Smooth muscle cell (in vitro differentiated cells): ENCODE measurements at regions not wholly inside any gene's neighbourhood (a gene's known extent, or its start where the extent isn't known, plus 50 kb on each side); places are given as distances from the start of the nearest gene placed in this dataset.

Source experiments
- DNase-seq: peaks from one replicate; lab custom pipeline; 2025; ENCODE audit not compliant: unreplicated experiment; lab: John Stamatoyannopoulos, UW
- H2AFZ ChIP-seq: fragments of 200-600 bp; sonication (generic); 2 replicates; pipeline ENCODE4 v1.6.0; 2016; ENCODE audit warnings: antibody characterized with exemption, low read depth, mild to moderate bottlenecking
- H3F3A ChIP-seq: fragments of 200-600 bp; sonication (generic); 2 replicates; pipeline ENCODE4 v1.6.0; 2017; ENCODE audit warnings: antibody characterized with exemption, low read depth
- H3K27ac ChIP-seq: fragments of 200-600 bp; sonication (generic); 2 replicates; pipeline ENCODE4 v1.5.1; 2016; ENCODE audit warnings: low read depth, mild to moderate bottlenecking
- H3K27me3 ChIP-seq: fragments of 200-600 bp; sonication (generic); 2 replicates; pipeline ENCODE4 v1.6.1; 2016; ENCODE audit warnings: low read depth, mild to moderate bottlenecking
- H3K36me3 ChIP-seq: fragments of 200-600 bp; sonication (generic); 2 replicates; pipeline ENCODE4 v1.5.1; 2016; ENCODE audit warnings: low read depth
- H3K4me1 ChIP-seq: fragments of 200-600 bp; sonication (generic); 2 replicates; pipeline ENCODE4 v1.5.1; 2016; ENCODE audit warnings: low read depth
- H3K4me2 ChIP-seq: fragments of 200-600 bp; sonication (generic); 2 replicates; pipeline ENCODE4 v1.6.0; 2016; ENCODE audit warnings: mild to moderate bottlenecking
- H3K4me3 ChIP-seq: fragments of 200-600 bp; sonication (generic); 2 replicates; pipeline ENCODE4 v1.5.1; 2016; ENCODE audit warnings: mild to moderate bottlenecking
- H3K79me2 ChIP-seq: fragments of 200-600 bp; sonication (generic); 2 replicates; pipeline ENCODE4 v1.6.0; 2016; ENCODE audit warnings: low read depth, mild to moderate bottlenecking
- H3K9ac ChIP-seq: fragments of 200-600 bp; sonication (generic); 2 replicates; pipeline ENCODE4 v1.6.0; 2016; ENCODE audit warnings: low read depth
- H3K9me3 ChIP-seq: fragments of 200-600 bp; sonication (generic); replicated peaks from 2 replicates; pipeline ENCODE4 v1.5.1; 2016; ENCODE audit warnings: low read depth
- H4K20me1 ChIP-seq: fragments of 200-600 bp; sonication (generic); 2 replicates; pipeline ENCODE4 v1.6.0; 2016; ENCODE audit warnings: low read depth
- CTCF ChIP-seq: fragments of 200-600 bp; sonication (generic); IDR thresholded peaks from 2 replicates; pipeline ENCODE4 v1.5.1; 2017; ENCODE audit warnings: borderline replicate concordance, mild to moderate bottlenecking, antibody characterized with exemption; ENCODE audit not compliant: insufficient read depth, poor library complexity, severe bottlenecking
- WGBS: methylation state at CpG from one replicate; pipeline ENCODE4 v1.1.7; 2016; ENCODE audit warnings: low lambda C conversion rate; 5-methylcytosine and 5-hydroxymethylcytosine counted together

GRCh38 chrX:7638078-7638710, 204.8 kb upstream of the VCX start:
- 79% methylated on average over 7 of the region's 7 CpGs for WGBS
- no peaks in the 10 kb centered on the region for H3K36me3 ChIP-seq
- H3K4me1 ChIP-seq, result no peaks in the 10 kb centered on the region
- no peak overlapping the region for H2AFZ ChIP-seq
- H3K27ac ChIP-seq, result no peak overlapping the region
- H3K79me2 ChIP-seq, result no peaks in the 10 kb centered on the region
- H3K4me2 ChIP-seq, result no peak overlapping the region
- no peak for DNase-seq
- H4K20me1 ChIP-seq, result no peaks in the 10 kb centered on the region
- no peaks in the 10 kb centered on the region for H3K9me3 ChIP-seq
- TF ChIP-seq CTCF, result no peak
- H3K27me3 ChIP-seq, result no peaks in the 10 kb centered on the region
- no peak overlapping the region for H3K4me3 ChIP-seq
- no peaks in the 10 kb centered on the region for H3F3A ChIP-seq
- H3K9ac ChIP-seq, result no peak overlapping the region

GRCh38 chrX:7637066-7637465, 205.9 kb upstream of the VCX start:
- DNase-seq, result no peak
- 76% methylated on average over 3 of the region's 3 CpGs for WGBS

DNA sequence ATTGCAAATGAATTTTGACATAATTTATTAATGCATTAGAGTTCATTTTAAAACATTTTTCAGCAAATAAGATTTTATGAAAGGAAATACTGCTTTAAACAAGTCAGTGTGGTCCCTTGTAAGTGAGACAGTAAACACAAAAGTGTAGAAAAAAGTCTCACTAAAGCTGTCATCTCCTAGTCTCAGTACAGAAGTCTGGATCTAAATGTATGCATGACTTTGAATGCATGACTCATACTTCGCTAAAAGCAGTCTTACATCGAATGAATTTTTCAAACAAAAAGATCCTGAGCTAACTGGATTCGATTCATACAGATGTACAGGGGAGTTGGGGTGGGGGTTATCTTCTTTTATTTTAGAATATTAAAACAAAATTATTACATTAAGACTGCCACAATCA, 207.4 kb upstream of the VCX start:
- H3K9ac ChIP-seq, result no peak overlapping the region
- H3K4me3 ChIP-seq, result no peak overlapping the region
- DNase-seq, result no peak
- no peak overlapping the region for H3K27ac ChIP-seq
- H4K20me1 ChIP-seq, result no peaks in the 10 kb centered on the region
- no peaks in the 10 kb centered on the region for H3K79me2 ChIP-seq
- H2AFZ ChIP-seq, result no peak overlapping the region
- no peak overlapping the region for H3K4me2 ChIP-seq
- 60% methylated on average over 3 of the region's 3 CpGs for WGBS
- TF ChIP-seq CTCF, result no peak
- H3F3A ChIP-seq, result no peaks in the 10 kb centered on the region
- no peaks in the 10 kb centered on the region for H3K27me3 ChIP-seq
- H3K9me3 ChIP-seq, result no peaks in the 10 kb centered on the region
- H3K4me1 ChIP-seq, result no peaks in the 10 kb centered on the region
- H3K36me3 ChIP-seq, result no peaks in the 10 kb centered on the region

More at GRCh38 chrX:7637066-7637465, 205.9 kb upstream of the VCX start:
- H3K27me3 ChIP-seq, result no peaks in the 10 kb centered on the region
- H2AFZ ChIP-seq, result no peak overlapping the region
- no peak overlapping the region for H3K27ac ChIP-seq
- no peaks in the 10 kb centered on the region for H3F3A ChIP-seq
- no peaks in the 10 kb centered on the region for H3K79me2 ChIP-seq
- H3K36me3 ChIP-seq, result no peaks in the 10 kb centered on the region
- TF ChIP-seq CTCF, result no peak
- H3K9ac ChIP-seq, result no peak overlapping the region
- H3K9me3 ChIP-seq, result no peaks in the 10 kb centered on the region
- H3K4me1 ChIP-seq, result no peaks in the 10 kb centered on the region
- no peak overlapping the region for H3K4me2 ChIP-seq
- H4K20me1 ChIP-seq, result no peaks in the 10 kb centered on the region
- no peak overlapping the region for H3K4me3 ChIP-seq

DNA sequence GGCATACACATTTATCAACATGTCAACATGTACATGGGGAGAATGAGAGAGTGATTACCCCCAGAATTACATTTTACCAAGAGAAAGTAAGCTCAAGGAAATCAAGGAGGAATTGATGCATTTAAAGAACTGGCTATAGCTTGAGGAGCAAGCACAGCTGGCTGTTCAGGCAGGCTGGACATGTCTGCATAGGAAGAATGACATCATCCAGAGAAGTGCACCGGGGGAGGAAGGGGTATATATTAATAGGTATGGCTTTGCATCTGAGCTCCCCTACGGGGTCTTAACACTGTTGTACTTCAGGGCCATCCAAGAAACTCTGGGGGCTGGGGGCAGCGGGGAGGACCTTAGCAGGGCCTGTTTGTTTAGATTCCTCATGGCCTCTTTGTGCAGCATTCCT, 222.4 kb upstream of the VCX start:
- no peaks in the 10 kb centered on the region for H3F3A ChIP-seq
- H3K79me2 ChIP-seq, result no peaks in the 10 kb centered on the region

More for the DNA sequence above, 222.4 kb upstream of the VCX start:
- Histone ChIP-seq H3K36me3 (no peaks in the 10 kb centered on the region), H2AFZ (no peak overlapping the region), H3K4me1 (no peaks in the 10 kb centered on the region), H3K4me2 (no peak overlapping the region), H3K4me3 (no peak overlapping the region), H3K27ac (no peak overlapping the region), H3K27me3 (no peaks in the 10 kb centered on the region), H4K20me1 (no peaks in the 10 kb centered on the region), H3K9ac (no peak overlapping the region), H3K9me3 (no peaks in the 10 kb centered on the region)
- TF ChIP-seq CTCF, result no peak
- 67% methylated on average over 3 of the region's 3 CpGs for WGBS
- no peak for DNase-seq
